Erythroblast (primary cell): ENCODE measurements at regions not wholly inside any gene's neighbourhood (a gene's known extent, or its start where the extent isn't known, plus 50 kb on each side); places are given as distances from the start of the nearest gene placed in this dataset.

Experiments
- DNase-seq, 2 experiments: peaks; one replicate each; lab custom pipeline; 2025; lab: John Stamatoyannopoulos, UW
- GATA1 ChIP-seq: IDR thresholded peaks from 2 replicates; pipeline ENCODE4 v1.6.1; 2011; ENCODE audit warnings: low read depth, mild to moderate bottlenecking, control low read depth, low read length, moderate library complexity
- POLR2A ChIP-seq: IDR thresholded peaks from 2 replicates; pipeline ENCODE4 v1.6.1; 2011; ENCODE audit warnings: mild to moderate bottlenecking, low read length

DNA sequence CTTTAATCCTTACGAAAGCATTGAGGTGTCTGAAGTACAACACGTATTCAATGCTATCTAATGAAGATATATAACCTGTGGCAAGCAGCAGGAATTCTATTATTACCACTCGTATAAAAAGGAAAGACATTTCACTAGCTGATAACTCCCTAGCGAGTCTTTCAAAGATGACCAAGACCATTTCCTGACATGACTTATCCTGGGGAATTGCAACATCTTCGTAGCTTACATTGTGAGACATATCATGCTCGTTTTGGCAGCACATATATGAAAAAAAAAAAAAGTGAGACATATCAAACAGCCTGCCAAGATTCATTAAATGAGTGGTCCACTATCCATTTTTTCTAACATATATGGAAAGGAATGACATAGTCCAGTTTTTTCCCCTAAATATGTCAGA is 337.0 kb downstream of the FSCB start:
- DNase-seq: no peak
- TF ChIP-seq POLR2A: no peak
- no peak for TF ChIP-seq GATA1

DNA sequence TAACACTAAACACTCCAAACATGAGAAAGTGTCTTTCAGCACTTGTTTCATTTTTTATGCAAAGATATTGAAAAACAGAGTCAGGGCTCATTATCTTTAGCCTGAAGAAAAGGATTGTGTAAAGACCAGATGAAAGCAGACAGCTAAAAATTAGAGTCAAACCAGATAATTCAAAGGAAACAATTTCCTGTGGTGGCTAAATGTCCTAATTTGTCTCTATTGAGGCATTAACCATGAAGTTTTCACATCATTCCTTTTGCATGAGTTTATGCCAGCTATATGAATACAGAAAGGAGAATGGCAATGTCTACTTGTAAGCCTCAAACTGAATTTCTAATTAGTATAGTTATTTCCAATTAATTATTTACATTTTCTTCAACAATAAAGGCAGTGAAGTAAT is 338.5 kb downstream of the FSCB start:
- DNase-seq: no peak
- TF ChIP-seq POLR2A (no peak), GATA1 (no peak)

DNA sequence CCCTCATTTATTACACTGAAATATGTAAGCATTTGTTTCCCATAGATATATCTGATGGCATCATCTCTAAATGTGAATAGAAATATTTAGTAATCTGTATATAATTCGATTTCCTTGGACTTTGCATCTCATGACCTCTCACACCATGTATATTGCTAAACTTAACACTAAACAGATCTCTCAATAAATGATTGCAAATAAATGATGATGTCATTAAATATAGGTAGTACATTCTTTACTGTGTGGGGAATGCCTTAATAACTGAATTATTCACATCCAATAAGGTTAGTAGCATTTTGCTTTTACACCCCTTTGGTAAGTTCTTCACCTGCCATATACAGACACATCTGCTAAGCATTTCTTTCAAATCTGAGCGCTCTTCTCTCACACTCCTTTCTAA is 340.5 kb downstream of the FSCB start:
- TF ChIP-seq POLR2A: no peak
- no peak for TF ChIP-seq GATA1
- no peak for DNase-seq

DNA sequence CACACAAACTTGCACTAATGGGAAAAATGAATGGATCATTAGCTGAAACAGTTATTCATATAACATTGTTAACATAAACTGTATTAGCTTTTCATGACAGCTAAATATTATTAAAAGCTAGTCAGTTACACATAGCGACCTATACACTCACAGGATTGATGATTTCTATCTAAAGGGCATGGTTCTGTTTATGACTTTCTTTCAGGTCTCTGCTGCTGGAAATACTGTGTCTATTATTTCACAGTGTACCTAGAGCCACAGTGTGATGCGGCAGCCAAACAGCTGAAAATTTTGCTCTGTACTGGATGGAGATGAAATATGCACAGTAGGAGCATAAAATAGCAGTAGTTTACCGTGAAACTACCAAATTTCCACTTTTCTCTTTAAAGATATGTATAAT is 341.1 kb downstream of the FSCB start:
- TF ChIP-seq GATA1 (no peak), POLR2A (no peak)
- DNase-seq: no peak

DNA sequence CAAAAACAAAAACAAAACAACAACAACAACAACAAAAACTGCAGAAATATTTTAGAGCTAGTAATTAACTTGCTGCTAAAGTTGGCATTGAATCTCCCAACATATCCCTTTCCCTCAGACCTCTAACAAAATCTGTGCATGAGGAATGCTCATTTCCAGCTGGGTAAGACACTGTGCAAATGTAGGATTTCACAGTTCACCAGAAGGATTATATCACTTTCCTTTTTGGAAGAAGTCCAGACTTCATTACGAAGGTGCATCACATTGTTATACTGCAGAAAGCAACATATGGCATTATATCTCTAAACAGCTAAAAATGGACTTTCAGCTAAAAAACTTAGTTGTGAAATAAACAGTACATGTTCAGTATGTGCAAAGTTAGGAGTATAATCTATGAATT is 341.8 kb downstream of the FSCB start:
- DNase-seq: no peak
- TF ChIP-seq GATA1 (no peak), POLR2A (no peak)

DNA sequence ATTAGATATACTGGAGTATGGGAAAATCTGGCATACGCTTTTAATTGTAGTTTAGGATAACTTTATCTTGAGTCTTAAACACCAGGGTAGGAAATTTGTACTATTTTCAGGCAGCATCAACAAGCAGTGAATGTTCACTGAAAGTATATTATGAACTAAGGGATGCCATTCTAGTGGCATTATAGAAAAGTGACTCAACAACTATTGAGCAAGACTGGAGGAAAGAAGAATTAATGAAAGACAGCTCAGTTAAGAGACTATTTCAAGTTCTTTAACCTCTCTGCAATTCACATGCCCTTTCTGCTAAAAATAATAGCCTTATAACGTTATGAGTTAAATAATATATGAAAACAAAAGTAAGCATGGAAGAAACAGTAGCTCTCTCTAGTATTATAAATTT is 343.1 kb downstream of the FSCB start:
- TF ChIP-seq POLR2A: no peak
- no peak for TF ChIP-seq GATA1
- no peak for DNase-seq

DNA sequence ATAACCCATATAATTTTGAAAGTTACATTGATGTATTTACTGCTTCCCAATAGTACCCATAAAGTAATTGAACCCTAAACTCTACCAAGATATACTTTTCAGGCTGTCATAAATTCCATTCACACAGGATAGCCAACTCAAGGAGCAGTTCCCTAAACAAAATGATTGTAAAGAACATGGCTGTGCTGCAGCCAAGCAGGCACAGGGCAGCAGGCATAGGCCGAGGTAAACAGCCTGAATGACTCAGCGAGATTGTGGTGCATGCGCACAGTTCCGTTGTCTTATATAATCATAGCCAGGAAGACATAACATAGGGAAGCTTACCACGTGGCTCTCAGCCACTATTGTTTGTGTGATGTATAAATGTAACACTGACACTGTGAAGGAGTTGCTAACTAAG is 344.9 kb downstream of the FSCB start:
- DNase-seq: no peak
- TF ChIP-seq POLR2A: no peak
- no peak for TF ChIP-seq GATA1

DNA sequence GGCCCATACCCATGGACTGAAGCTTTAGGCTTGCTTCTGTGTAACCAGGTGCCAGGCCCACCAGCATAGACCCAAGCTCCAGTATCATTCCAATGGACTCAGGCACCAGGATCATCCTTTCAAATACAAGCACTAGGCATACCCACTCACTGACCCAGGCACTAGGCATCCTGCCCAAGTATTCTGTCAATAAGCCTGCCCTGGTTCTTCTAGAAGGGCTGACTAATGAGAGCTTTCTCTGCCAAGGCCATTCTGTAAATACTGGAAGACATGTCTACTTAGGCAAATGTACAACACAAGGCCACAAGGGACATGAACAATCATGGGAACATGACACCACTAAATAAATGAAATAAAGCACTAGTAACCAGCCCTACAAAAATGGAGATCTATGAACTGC is 352.2 kb downstream of the FSCB start:
- no peak for DNase-seq
- TF ChIP-seq GATA1: no peak
- TF ChIP-seq POLR2A: no peak

DNA sequence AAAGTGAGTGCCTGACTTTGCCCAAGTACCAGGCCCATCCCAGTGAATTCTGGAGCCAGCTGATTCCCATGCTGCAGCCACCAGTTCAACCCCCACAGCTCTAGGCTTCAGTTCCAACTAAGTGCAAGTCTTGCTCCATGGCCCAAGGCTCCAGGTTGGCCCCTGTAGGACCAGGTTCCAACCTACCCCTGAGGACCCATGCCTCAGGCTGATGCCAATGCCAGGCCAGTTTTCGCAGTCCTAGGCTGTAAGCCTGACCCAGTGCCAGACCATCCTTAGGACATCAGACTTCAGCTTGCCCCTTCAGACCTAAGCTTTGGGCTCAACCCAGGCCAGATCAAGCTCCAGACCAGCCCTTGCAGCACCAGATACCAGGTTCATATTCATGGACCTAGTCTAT is 352.6 kb downstream of the FSCB start:
- DNase-seq: no peak

DNA sequence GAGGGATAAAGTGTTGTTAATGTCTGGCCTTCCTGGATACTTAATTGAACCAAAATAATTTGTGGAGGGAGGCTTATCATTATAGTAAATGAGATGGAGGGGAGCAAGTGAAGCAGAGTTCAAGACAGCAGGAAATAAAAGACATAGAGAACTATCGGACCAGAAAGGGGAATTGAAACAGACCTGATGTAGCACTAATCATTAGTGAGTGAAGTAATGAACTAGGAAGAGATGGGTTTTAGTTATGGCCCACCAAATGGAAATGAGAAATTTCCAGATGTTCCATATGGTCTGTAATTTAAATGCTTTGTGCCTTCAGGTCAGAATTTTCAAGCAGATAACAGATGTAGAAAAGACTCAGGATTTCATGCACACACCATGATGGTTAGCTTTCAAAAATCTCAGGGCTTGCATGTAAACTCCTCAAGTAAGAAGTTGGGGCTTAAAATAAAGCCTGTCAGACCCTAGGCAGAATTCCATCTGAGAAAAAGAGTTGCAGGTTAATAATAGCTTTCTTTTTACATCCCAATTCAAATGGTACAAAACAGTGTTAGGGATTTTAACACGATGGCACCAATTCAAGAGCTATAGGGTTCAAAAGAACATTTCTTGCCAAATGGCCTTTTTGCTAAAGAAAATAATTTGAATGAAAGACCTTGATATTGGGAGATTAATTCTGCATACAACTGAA is 355.8 kb downstream of the FSCB start:
- no peak for DNase-seq
- TF ChIP-seq POLR2A (no peak), GATA1 (no peak)

More for the DNA sequence above, 352.6 kb downstream of the FSCB start:
- TF ChIP-seq POLR2A: no peak
- no peak for TF ChIP-seq GATA1

DNA sequence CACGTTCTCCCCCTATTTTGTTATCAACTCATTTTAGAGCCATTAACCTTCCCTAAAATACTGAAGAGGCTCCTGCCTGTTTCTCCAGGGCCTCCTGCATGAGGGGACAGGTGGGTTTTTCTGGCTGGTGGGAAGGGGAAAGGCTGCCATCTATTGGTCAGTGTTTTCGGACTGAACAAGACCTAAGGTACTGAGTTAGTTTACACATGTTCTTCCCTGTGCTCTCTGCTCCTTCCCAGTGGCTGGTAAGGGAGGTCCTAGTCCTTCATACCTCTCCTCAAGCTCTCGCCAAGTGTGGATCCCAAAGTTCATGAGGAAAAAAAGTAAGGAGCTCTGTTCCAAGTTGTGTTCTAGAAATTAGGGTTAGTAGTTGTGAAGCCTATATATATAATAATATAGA is 357.5 kb downstream of the FSCB start:
- DNase-seq: peak; percentile 7 to 8
- TF ChIP-seq POLR2A: no peak

DNA sequence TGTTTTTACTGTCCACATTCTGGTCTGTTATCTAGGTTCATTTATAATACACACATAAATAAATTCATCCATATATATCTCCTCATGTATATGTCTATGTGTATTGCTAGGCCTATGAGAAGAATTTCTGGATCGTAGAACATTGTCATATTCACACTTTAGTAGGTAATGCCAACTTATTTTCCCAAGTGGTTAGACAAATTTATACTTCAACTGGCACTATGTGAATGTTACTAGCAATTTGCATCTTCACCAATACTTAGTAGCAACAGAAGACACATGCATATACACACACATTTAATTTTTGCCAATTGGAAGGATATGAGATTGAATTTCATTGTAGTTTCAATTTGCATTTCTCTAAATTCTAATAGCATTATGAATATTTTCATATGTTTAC is 365.1 kb downstream of the FSCB start:
- no peak for DNase-seq
- TF ChIP-seq GATA1 (no peak), POLR2A (no peak)

DNA sequence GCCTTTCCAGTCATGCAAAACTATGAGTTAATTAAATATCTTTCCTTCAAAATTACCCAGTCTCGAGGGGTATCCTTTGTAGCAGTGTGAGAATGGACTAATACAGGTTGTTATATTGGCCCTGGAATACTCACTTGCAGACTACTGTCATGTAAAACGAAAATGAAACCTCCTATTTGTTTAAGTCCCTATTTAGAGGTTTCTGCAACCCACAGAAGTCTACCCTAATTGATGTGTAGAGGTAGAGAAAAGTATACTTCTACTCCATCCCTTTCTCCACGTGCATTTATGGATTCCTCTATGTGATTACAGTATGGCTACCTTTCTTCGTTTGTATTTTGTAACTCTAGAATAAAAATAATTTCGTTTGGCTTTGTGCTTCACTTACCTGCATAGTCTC is 371.1 kb downstream of the FSCB start:
- DNase-seq: no peak
- TF ChIP-seq POLR2A (no peak), GATA1 (no peak)

DNA sequence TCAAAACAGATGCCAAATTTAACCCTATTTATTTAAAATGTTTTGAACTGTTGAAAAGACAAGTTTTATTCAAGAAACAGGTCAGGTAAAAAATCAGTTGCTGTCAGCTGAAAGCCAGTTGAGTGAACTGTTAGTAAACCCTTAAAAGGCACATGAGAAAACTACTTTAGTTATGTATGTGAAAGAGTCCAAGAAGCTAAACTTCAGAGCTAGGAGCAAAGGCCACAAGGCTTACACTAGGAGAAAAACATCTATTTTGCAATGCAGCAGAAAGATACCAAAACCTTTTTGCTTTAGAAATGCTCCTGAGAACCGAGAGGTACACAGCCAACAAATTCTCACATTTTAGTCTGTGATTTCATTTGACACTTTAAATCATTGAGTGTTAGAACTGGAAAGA is 375.2 kb downstream of the FSCB start:
- no peak for DNase-seq

DNA sequence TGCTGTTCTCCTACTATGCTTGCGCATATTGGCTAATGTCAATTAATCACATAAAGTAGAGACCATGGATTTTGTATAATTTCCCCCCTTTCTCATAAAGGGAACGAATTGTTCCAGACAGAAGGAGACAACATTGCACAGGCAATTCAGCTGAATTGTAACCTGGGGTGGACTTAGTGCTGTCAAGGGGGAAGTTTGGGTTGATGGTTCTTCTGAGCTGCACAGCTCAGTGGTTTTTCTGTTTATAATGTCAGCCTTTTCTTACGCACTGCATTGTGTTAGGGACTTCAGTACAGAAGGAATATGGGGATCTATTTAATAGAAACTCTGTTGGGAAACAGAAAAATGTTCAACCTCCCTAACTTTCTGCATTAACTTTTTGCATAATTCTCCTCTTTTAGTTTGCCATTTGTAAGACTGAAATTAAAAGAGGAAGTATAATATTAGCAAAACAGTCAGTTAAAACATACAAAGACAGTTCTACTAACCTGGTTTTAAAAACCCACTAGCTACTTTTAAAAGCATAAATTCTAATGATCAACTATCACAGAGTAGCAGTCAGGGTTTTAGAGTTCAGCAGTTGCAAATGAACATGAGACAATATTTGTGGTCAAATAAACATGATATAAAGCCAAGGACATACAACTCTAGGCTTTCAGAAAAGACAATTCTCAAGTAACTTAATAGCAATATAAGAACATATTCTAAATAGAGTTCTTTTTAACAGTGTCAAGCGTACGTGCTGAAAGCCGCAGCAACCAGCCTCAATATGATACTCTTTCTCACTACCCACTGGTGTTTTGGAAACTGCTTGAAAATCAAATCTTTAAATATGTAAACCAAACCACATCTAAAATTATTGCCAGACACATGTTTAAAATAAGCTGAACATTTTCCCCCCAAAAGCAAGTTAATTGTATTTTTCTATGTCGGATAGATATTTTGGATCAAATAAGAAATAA is 393.0 kb downstream of the FSCB start:
- TF ChIP-seq POLR2A (no peak), GATA1 (no peak)

More for the DNA sequence above, 375.2 kb downstream of the FSCB start:
- TF ChIP-seq POLR2A (no peak), GATA1 (no peak)

More for the DNA sequence above, 393.0 kb downstream of the FSCB start:
- DNase-seq: no peak
